Activated CD4-positive, alpha-beta T cell treated with anti-CD3 and anti-CD28 coated beads for 36 hours (primary cell): ENCODE measurements at regions not wholly inside any gene's neighbourhood (a gene's known extent, or its start where the extent isn't known, plus 50 kb on each side); places are given as distances from the start of the nearest gene placed in this dataset.

Experiments
- ATAC-seq: fragments of 200-7000 bp; cut with Tn5 transposase; one replicate; pipeline ENCODE4 v1.10.0; 2021; ENCODE audit warnings: mild to moderate bottlenecking, moderate library complexity
- CTCF ChIA-PET: fragments of 350-600 bp; sonication (Branson Sonifier 250); formaldehyde crosslinking; loops from one replicate; lab custom pipeline; 2021; ENCODE audit warnings: antibody characterized with exemption; lab: Charles Lee
- POLR2A ChIA-PET: fragments of 350-600 bp; sonication (Branson Sonifier 250); formaldehyde crosslinking; loops from one replicate; lab custom pipeline; 2021; ENCODE audit warnings: antibody characterized with exemption, inconsistent platforms; lab: Charles Lee
- DNase-seq: peaks from one replicate; pipeline ENCODE4 v3.0.0-alpha.2; 2020
- H3K27ac Mint-ChIP-seq: one replicate; pipeline ENCODE4 v1.8.0; 2021; ENCODE audit warnings: mixed read lengths
- H3K27me3 Mint-ChIP-seq: one replicate; pipeline ENCODE4 v1.8.0; 2021; ENCODE audit warnings: mixed read lengths
- H3K36me3 Mint-ChIP-seq: one replicate; pipeline ENCODE4 v1.8.0; 2021; ENCODE audit warnings: low read depth, mixed read lengths
- H3K4me1 Mint-ChIP-seq: one replicate; pipeline ENCODE4 v1.8.0; 2021; ENCODE audit warnings: mixed read lengths
- H3K4me3 Mint-ChIP-seq: one replicate; pipeline ENCODE4 v1.8.0; 2021; ENCODE audit warnings: mild to moderate bottlenecking, moderate library complexity, mixed read lengths
- H3K9me3 Mint-ChIP-seq: one replicate; pipeline ENCODE4 v1.8.0; 2021; ENCODE audit warnings: low read depth, mixed read lengths
- intact Hi-C, 2 experiments: fragments of 100-400 bp; cut with DNase I in 1 of 2; cut with micrococcal nuclease in 1 of 2; formaldehyde crosslinking; loops; one replicate each; pipeline versions ENCODE4 v1.14.2 to v1.15.1; 2022 to 2024; cut with DNase I, micrococcal nuclease

DNA sequence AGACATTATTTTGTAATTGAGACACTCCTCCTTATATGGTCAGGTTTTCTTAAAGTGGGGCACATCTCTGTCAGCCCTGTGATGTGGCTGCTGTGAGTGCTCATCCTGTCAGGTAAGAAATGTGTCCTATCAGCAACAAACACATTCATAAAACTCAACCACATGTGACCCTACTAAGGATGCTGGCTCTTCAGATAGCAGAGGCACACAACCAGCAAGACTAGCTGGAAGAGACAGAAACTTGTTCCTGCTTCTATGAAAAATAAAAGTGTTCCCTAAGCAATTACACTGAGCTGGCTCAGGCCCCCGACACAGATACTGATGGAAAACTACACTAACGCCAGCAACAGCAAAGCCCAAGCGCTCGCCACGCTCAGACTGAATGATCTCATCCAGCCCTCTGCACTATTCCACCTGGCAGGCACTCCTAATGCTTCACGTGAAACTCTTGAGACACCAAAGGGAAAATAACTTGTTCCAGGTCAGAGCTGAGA, 49.8 kb upstream of the CYP2D6 start:
- DNase-seq, result peak; percentile 72

More for the DNA sequence above, 49.8 kb upstream of the CYP2D6 start:
- ATAC-seq, result peak; percentile 80
- ChIA-PET POLR2A (interaction anchor here (0.6 kb wide), 1 partner anchor 87 kb away, joined by 3 read pairs; no protein-coding TSS in a partner anchor), CTCF (interaction anchor here (0.7 kb wide), 1 partner anchor 12 kb away, joined by 3 read pairs; no protein-coding TSS in a partner anchor)
- peaks cover 31% of the 10 kb centered on the region for H3K36me3 Mint-ChIP-seq
- peak overlapping the region; percentile 80 for H3K27ac Mint-ChIP-seq
- peaks cover 2% of the 10 kb centered on the region for H3K9me3 Mint-ChIP-seq
- peaks cover 90% of the 10 kb centered on the region for H3K4me1 Mint-ChIP-seq
- H3K27me3 Mint-ChIP-seq, result no peaks in the 10 kb centered on the region
- peak overlapping the region; percentile 42 for H3K4me3 Mint-ChIP-seq
- intact Hi-C loops, result loop anchor here (1.0 to 5.0 kb wide), 5 partner anchors 37 to 262 kb away; partner anchors contain the start of gene NDUFA6 (in 1 of the 2)
